ENCODE measurements at regions not wholly inside any gene's neighbourhood (a gene's known extent, or its start where the extent isn't known, plus 50 kb on each side); places are given as distances from the start of the nearest gene placed in this dataset.

- DNase-seq (ENCODE audit: low read depth), result no peak
- H3K4me3 ChIP-seq (ENCODE audit: low read length), result no peak overlapping the region
- TF ChIP-seq, protein P1, sequence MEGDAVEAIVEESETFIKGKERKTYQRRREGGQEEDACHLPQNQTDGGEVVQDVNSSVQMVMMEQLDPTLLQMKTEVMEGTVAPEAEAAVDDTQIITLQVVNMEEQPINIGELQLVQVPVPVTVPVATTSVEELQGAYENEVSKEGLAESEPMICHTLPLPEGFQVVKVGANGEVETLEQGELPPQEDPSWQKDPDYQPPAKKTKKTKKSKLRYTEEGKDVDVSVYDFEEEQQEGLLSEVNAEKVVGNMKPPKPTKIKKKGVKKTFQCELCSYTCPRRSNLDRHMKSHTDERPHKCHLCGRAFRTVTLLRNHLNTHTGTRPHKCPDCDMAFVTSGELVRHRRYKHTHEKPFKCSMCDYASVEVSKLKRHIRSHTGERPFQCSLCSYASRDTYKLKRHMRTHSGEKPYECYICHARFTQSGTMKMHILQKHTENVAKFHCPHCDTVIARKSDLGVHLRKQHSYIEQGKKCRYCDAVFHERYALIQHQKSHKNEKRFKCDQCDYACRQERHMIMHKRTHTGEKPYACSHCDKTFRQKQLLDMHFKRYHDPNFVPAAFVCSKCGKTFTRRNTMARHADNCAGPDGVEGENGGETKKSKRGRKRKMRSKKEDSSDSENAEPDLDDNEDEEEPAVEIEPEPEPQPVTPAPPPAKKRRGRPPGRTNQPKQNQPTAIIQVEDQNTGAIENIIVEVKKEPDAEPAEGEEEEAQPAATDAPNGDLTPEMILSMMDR (conservative IDR thresholded peaks at IDR 0.05; ENCODE audit: low read depth, low read length), result no peak
These were observed 125.2 kb upstream of the DSCAM start for GRCh38 chr21:40972151-40972550.

GRCh38 chr21:40976198-40977109 is 129.5 kb upstream of the DSCAM start:
- TF ChIP-seq, protein P1 (conservative IDR thresholded peaks at IDR 0.05; ENCODE audit: low read depth, low read length), result no peak
- no peak for DNase-seq (ENCODE audit: low read depth)

GRCh38 chr21:40985370-40985769 is 138.4 kb upstream of the DSCAM start:
- H3K4me3 ChIP-seq (ENCODE audit: low read length), result no peak overlapping the region
- DNase-seq (ENCODE audit: low read depth), result no peak
- TF ChIP-seq, protein P1 (conservative IDR thresholded peaks at IDR 0.05; ENCODE audit: low read depth, low read length), result no peak

More at GRCh38 chr21:40976198-40977109, 129.5 kb upstream of the DSCAM start:
- H3K4me3 ChIP-seq (ENCODE audit: low read length), result no peak overlapping the region

- DNase-seq (ENCODE audit: low read depth), result no peak
- TF ChIP-seq, protein P1 (conservative IDR thresholded peaks at IDR 0.05; ENCODE audit: low read depth, low read length), result no peak
- H3K4me3 ChIP-seq (ENCODE audit: low read length), result no peak overlapping the region
These were observed 143.4 kb upstream of the DSCAM start for GRCh38 chr21:40990366-40990765.

DNA sequence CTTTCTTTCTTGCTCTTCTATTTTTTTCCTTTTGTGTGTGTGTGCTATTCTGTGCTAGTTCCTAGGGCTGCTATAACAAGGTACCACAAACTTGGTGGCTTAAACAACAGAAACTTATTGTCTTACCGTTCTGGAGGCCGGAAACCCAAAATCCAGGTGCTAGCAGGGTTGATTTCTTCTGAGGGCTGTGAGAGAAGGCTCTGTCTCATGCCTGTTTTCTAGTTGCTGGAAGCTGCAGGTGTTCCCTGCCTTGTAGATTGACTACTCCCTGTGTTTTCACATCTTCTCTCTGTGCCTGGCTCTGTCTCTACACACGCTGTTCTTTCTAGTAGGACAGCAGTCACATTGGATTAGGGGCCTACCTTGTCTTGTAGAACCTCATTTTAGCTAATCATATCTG is 150.9 kb upstream of the DSCAM start:
- no peak overlapping the region for H3K4me3 ChIP-seq (ENCODE audit: low read length)
- DNase-seq (ENCODE audit: low read depth), result no peak
- TF ChIP-seq, protein P1 (conservative IDR thresholded peaks at IDR 0.05; ENCODE audit: low read depth, low read length), result no peak

DNA sequence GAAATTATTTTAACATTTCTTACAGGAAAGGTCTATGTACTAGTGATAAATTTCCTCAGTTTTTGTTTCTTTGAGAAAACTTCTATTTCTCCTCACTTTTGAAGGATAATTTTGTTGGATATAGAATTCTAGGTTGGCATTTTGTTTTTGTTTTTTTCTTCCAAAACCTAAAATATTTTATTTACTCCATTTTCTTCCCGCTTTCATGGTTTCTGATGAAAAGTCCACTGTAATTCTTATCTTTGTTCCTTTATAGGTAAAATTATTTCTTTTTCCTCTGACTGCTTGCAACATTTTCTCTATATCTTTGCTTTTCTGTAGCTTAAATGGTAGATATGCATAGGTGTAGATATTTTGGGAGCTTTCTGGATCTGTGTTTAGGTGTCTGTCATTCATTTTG is 153.9 kb upstream of the DSCAM start:
- no peak for DNase-seq (ENCODE audit: low read depth)
- TF ChIP-seq, protein P1 (conservative IDR thresholded peaks at IDR 0.05; ENCODE audit: low read depth, low read length), result no peak

DNA sequence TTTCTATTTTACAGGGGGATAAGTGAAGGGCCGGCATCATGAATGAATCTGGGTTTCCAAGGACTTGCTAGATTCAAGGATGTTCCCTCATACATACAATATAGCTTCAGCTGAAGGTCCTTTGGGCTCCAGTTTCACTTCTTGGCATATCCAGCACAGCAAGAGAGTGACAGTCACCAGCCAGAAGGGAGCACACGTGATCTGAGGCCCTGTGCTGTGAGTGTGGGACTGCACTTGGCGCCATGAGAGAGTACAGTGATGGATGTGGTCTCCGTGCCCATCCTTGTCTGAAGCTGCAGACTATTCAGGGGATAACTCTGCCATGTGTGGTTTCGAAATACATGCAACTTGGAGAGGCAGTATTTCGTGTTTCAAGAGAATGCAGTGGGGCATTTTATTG is 159.7 kb upstream of the DSCAM start:
- no peak for DNase-seq (ENCODE audit: low read depth)
- H3K4me3 ChIP-seq (ENCODE audit: low read length), result no peak overlapping the region
- TF ChIP-seq, protein P1 (conservative IDR thresholded peaks at IDR 0.05; ENCODE audit: low read depth, low read length), result no peak

More for the DNA sequence above, 153.9 kb upstream of the DSCAM start:
- H3K4me3 ChIP-seq (ENCODE audit: low read length), result no peak overlapping the region

All from retinal pigment epithelial cell (primary cell).